Fibroblast of the aortic adventitia (primary cell): ENCODE measurements at regions not wholly inside any gene's neighbourhood (a gene's known extent, or its start where the extent isn't known, plus 50 kb on each side); places are given as distances from the start of the nearest gene placed in this dataset.

Experiments used
- DNase-seq: peaks from one replicate; pipeline ENCODE4 v3.0.0-alpha.2; 2010; ENCODE audit warnings: low read depth
- H3K4me3 ChIP-seq: 2 replicates; pipeline ENCODE4 v1.5.1; 2011; ENCODE audit warnings: low read depth, mild to moderate bottlenecking, control low read depth, low read length, moderate library complexity
- TF ChIP-seq, protein P1 (sequence below): IDR thresholded peaks from 2 replicates; pipeline ENCODE4 v1.5.1; 2011; ENCODE audit warnings: mild to moderate bottlenecking, low read length, control low read depth, inconsistent platforms; ENCODE audit not compliant: insufficient read depth

DNA sequence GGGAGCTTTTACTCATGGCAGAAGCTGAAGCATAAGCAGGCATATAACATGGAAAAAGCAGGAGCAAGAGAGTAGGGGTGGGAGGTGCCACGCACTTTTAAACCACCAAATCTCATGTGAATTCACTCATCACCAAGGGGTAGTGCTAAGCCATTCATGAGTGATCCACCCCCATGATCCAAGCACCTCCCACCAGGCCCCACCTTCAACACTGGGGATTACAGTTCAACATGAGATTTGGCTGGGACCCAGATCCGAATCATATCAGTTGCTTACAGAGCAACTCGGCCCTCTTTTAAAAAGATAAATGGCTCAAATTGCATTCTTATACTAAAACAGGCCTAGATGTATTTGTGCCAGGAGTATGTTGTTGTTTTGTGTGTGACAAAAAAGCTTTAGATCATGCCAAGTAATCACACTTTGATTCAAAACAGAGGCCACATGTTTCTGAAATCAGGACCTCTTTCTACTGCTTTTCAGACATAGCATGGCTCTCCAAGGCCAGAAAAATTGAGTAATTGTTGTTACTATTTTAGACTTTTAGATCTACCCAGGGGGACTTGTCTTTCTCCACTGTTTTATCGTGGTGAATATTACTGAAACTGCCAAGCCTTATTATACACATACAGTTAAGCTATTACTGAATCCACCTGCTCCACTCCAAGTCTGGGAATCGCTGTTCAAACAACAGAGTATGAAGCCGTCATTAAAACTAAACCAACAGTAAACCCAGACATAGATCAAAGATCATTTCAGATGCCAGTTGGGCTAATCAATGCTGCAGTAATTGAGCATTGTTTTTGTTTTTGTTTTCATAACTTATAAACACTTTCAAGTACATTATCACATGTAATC is 163.3 kb downstream of the KCNJ2 start:
- TF ChIP-seq, protein P1, sequence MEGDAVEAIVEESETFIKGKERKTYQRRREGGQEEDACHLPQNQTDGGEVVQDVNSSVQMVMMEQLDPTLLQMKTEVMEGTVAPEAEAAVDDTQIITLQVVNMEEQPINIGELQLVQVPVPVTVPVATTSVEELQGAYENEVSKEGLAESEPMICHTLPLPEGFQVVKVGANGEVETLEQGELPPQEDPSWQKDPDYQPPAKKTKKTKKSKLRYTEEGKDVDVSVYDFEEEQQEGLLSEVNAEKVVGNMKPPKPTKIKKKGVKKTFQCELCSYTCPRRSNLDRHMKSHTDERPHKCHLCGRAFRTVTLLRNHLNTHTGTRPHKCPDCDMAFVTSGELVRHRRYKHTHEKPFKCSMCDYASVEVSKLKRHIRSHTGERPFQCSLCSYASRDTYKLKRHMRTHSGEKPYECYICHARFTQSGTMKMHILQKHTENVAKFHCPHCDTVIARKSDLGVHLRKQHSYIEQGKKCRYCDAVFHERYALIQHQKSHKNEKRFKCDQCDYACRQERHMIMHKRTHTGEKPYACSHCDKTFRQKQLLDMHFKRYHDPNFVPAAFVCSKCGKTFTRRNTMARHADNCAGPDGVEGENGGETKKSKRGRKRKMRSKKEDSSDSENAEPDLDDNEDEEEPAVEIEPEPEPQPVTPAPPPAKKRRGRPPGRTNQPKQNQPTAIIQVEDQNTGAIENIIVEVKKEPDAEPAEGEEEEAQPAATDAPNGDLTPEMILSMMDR, result no peak
- DNase-seq, result no peak
- H3K4me3 ChIP-seq, result no peak overlapping the region

DNA sequence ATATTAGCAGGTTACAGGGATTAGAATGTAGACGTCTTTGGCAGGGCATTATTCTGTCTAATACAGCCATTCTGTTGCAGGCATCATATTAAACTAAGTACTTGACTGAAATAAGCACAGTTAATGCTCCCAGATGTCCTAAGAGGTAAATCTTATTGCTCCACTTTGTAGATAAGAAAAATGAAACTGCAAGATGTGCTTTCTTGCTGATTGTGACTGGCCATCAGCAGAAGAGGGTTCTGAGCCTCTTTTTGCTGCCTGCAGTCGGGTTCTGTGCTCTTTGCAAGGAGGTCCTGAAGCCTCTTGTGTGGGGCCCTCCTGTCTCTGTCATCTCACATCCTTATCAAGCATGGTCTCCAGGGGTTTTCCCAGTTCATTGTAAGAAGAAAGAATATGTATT is 167.1 kb downstream of the KCNJ2 start:
- no peak overlapping the region for H3K4me3 ChIP-seq
- no peak for DNase-seq
- TF ChIP-seq, protein P1, result no peak

DNA sequence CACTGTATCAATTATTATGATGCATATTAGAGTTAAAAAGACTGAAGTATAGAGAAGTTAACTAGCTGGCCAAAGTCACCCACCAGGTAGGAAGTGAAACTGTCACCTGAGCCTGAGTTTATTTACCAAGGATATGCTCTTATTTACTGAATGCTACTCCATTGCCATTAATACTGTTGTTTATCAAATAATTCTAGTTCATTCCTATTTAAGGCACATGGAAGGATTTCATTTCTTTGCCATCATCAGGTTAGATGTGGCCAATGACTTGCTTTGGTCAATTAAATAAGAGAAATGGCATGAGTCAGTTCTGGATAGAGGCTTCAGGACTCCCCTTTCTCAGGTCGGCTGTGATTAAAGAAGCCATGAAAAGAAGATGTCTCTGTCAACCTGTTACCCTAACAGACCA is 169.6 kb downstream of the KCNJ2 start:
- TF ChIP-seq, protein P1, result no peak
- DNase-seq, result no peak
- no peak overlapping the region for H3K4me3 ChIP-seq

DNA sequence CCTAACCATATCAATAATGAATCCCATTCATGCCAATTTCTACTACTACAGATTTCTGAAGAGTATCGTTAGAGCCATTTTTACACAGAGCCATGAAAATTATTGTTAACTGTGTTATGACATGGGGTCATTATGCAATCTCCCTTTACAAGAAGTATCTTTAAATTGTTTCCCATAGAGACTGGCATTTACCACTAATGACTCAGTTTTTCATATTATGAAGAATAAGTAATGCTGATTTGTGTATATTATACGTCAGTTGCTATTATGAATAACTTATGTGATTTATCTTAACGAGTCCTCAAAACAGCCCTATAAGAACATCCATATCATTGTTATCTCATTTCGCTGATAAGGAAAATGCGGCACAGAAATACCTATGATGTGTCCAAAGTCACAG is 173.8 kb downstream of the KCNJ2 start:
- no peak for DNase-seq
- TF ChIP-seq, protein P1, result no peak
- no peak overlapping the region for H3K4me3 ChIP-seq

DNA sequence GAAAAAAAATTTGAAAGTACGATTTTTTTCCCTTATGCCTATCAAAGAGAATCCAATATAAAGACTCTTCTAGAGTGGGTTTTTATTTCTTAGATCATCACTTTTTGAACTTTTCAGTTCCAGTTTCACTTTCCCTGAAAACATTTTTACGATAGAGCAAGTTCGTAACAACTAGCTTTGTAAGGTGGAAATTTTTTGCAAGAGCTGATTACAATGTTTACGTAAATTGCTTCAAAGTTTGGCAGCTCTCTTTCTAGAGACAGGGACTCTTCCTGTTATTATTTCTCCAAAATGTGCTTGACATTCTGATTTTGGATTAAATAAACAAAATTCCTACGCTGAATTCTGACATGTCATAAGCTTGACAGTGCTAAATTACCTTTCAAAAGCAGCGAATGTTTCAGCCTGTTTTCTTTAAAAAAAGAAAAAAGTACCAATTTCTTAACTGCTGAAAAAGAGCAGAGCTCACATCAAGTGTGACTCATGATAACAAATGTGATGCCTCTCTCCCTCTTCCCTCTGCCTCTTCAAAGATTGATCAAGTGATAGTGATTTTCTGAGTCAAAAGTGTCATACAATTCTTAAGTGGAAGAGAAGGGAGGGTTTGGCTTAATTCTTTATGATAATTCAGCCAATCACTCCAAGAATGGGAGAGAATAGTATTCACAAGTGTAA is 175.2 kb downstream of the KCNJ2 start:
- H3K4me3 ChIP-seq, result peak overlapping the region; percentile 23
- TF ChIP-seq, protein P1, result no peak
- DNase-seq, result peak; percentile 18

DNA sequence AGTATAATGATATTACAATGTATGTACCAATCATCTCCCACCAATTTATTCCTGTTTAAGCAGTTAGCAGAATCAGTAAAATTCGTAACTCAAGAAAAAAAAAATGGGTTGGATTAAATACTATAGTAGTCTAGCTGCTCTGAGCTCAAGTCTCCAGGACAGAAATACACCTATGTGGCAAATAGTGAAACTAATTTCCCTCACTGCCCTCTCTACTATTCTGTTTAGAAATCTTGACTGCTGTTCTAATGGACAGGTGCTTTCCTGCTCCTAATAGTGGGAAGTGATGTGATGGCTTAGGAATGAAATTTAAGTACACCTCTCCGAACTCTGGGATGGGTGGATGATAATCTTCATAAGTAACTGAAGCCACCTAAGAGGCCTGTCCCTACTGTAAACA is 175.7 kb downstream of the KCNJ2 start:
- no peak for DNase-seq
- TF ChIP-seq, protein P1, result no peak
- no peak overlapping the region for H3K4me3 ChIP-seq
